ENCODE measurements at regions not wholly inside any gene's neighbourhood (a gene's known extent, or its start where the extent isn't known, plus 50 kb on each side); places are given as distances from the start of the nearest gene placed in this dataset.
"Not testable (repeated sequence)": the region's sequence is repeated elsewhere in the genome, so short reads cannot be mapped to it uniquely, and the experiment has no call there.

- not testable (repeated sequence) for TF ChIP-seq POLR2A, CTCF (IDR thresholded peaks at IDR 0.05)
Observed at GRCh38 chr1:83476518-83476917, 522.4 kb downstream of the TTLL7 start.

All from stomach (tissue), 4 donors.